A549 (cell line): ENCODE measurements at regions not wholly inside any gene's neighbourhood (a gene's known extent, or its start where the extent isn't known, plus 50 kb on each side); places are given as distances from the start of the nearest gene placed in this dataset.

ENCODE experiments used
- FOSB ChIP-seq: fragments of 250-450 bp; sonication (Bioruptor Pico); IDR thresholded peaks from 2 replicates; pipeline ENCODE4 v1.5.0; 2020; ENCODE audit warnings: mild to moderate bottlenecking, moderate library complexity
- GATA3 ChIP-seq: IDR thresholded peaks from 2 replicates; pipeline ENCODE4 v1.6.1; 2012; ENCODE audit warnings: borderline replicate concordance
- MYC ChIP-seq: IDR thresholded peaks from 2 replicates; pipeline ENCODE4 v1.6.1; 2012; ENCODE audit warnings: mild to moderate bottlenecking, inconsistent platforms, low read length, improper control_type of control experiment, borderline replicate concordance
- POLR2A ChIP-seq: IDR thresholded peaks from 2 replicates; pipeline ENCODE4 v1.6.1; 2012; ENCODE audit warnings: mild to moderate bottlenecking, low read length
- RNF2 ChIP-seq: fragments of 200-600 bp; sonication (generic); IDR thresholded peaks from 2 replicates; pipeline ENCODE4 v1.6.1; 2016; ENCODE audit warnings: low read depth, mild to moderate bottlenecking, antibody characterized with exemption, moderate library complexity, borderline replicate concordance
- ZFP36 ChIP-seq: fragments of 450-650 bp; IDR thresholded peaks from 2 replicates; pipeline ENCODE4 v1.6.1; 2014; ENCODE audit warnings: borderline replicate concordance; ENCODE audit not compliant: partially characterized antibody
- ZSCAN20 ChIP-seq: fragments of 250-450 bp; sonication (Bioruptor Pico); IDR thresholded peaks from 2 replicates; pipeline ENCODE4 v1.8.0; 2022; ENCODE audit warnings: mild to moderate bottlenecking, moderate library complexity
- TF ChIP-seq, protein P1 (sequence below): fragments of >200 bp; sonication (Bioruptor Twin); formaldehyde crosslinking; IDR thresholded peaks from 3 replicates; pipeline ENCODE4 v1.5.1; 2016
- TF ChIP-seq, protein P2 (sequence below): fragments of 200-600 bp; sonication (generic); IDR thresholded peaks from 2 replicates; pipeline ENCODE4 v1.6.1; 2016; ENCODE audit warnings: antibody characterized with exemption, mild to moderate bottlenecking, moderate library complexity
- TF ChIP-seq, protein P3 (sequence below): fragments of 450-650 bp; IDR thresholded peaks from 2 replicates; pipeline ENCODE4 v1.6.1; 2014; ENCODE audit warnings: antibody characterized with exemption

DNA sequence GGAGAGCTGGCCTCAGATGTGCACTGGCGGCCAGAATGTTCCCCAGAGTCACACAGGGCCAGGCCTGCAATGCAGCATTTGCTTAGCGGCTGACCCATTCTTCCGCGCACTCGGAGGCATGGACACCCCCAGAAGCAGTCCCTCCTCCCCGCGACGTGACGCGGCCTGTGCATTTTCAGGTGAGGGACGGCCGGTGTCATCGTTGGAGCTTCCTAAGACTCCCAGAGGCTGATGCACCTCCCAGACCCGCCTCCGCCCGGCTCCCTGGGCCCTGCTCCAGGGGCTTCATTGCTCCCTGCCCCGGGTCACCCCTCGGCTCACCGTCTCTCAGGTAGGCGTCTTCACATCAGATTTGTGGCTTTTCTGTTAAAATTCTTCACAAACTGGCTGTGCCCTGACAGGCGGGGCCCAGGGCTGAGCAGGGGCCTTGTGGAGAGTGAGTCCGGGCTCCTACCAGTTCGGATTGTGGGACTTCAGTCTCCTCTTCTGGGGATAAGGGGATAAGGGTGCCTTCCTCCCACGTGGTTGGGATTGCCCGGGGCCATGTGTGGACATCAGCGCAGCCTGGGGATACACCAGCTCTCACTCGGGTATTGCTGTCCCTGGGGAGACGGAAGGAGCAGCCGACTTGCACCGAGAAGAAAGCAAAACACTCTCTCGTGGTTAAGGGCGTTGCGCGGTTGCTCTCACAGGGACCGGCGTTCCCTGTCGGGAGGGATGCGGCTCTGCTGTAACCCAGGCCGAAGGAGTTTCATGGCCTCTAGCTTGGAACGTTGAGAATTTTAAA, 249.1 kb downstream of the ADGRD1 start:
- TF ChIP-seq, protein P1, sequence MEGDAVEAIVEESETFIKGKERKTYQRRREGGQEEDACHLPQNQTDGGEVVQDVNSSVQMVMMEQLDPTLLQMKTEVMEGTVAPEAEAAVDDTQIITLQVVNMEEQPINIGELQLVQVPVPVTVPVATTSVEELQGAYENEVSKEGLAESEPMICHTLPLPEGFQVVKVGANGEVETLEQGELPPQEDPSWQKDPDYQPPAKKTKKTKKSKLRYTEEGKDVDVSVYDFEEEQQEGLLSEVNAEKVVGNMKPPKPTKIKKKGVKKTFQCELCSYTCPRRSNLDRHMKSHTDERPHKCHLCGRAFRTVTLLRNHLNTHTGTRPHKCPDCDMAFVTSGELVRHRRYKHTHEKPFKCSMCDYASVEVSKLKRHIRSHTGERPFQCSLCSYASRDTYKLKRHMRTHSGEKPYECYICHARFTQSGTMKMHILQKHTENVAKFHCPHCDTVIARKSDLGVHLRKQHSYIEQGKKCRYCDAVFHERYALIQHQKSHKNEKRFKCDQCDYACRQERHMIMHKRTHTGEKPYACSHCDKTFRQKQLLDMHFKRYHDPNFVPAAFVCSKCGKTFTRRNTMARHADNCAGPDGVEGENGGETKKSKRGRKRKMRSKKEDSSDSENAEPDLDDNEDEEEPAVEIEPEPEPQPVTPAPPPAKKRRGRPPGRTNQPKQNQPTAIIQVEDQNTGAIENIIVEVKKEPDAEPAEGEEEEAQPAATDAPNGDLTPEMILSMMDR = no peak
- TF ChIP-seq ZSCAN20 (CRISPR knock-in tag) (no peak), ZFP36 (no peak), POLR2A (no peak), FOSB (CRISPR knock-in tag) (no peak), MYC (no peak), GATA3 (no peak), RNF2 (no peak)
- TF ChIP-seq, protein P2, sequence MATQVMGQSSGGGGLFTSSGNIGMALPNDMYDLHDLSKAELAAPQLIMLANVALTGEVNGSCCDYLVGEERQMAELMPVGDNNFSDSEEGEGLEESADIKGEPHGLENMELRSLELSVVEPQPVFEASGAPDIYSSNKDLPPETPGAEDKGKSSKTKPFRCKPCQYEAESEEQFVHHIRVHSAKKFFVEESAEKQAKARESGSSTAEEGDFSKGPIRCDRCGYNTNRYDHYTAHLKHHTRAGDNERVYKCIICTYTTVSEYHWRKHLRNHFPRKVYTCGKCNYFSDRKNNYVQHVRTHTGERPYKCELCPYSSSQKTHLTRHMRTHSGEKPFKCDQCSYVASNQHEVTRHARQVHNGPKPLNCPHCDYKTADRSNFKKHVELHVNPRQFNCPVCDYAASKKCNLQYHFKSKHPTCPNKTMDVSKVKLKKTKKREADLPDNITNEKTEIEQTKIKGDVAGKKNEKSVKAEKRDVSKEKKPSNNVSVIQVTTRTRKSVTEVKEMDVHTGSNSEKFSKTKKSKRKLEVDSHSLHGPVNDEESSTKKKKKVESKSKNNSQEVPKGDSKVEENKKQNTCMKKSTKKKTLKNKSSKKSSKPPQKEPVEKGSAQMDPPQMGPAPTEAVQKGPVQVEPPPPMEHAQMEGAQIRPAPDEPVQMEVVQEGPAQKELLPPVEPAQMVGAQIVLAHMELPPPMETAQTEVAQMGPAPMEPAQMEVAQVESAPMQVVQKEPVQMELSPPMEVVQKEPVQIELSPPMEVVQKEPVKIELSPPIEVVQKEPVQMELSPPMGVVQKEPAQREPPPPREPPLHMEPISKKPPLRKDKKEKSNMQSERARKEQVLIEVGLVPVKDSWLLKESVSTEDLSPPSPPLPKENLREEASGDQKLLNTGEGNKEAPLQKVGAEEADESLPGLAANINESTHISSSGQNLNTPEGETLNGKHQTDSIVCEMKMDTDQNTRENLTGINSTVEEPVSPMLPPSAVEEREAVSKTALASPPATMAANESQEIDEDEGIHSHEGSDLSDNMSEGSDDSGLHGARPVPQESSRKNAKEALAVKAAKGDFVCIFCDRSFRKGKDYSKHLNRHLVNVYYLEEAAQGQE = no peak
- TF ChIP-seq, protein P3, sequence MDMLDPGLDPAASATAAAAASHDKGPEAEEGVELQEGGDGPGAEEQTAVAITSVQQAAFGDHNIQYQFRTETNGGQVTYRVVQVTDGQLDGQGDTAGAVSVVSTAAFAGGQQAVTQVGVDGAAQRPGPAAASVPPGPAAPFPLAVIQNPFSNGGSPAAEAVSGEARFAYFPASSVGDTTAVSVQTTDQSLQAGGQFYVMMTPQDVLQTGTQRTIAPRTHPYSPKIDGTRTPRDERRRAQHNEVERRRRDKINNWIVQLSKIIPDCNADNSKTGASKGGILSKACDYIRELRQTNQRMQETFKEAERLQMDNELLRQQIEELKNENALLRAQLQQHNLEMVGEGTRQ = no peak
